ENCODE measurements at regions not wholly inside any gene's neighbourhood (a gene's known extent, or its start where the extent isn't known, plus 50 kb on each side); places are given as distances from the start of the nearest gene placed in this dataset.
"Not testable (repeated sequence)": the region's sequence is repeated elsewhere in the genome, so short reads cannot be mapped to it uniquely, and the experiment has no call there.

DNA sequence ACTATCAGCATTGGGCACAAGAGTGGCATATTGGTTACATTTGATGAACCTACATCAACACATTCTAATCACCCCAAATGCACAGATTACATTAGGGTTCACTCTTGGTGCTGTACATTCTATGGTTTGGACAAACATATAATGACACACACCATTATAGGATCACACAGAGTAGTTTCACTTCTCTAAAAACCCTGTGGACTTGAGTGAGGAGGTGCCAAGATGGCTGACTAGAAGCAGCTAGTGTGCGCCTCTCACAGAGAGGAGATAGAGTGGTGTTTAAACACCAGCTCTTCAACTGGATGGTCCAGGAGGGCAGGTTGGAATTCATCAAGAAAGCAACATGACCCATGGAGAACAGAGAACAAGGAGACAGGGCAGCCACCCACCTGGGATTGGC lies 265.6 kb downstream of the TDRD3 start:
- Histone ChIP-seq H3K79me2 (ENCODE audit: control insufficient read depth, insufficient read depth, low read length) (no peaks in the 10 kb centered on the region), H3K4me1 (ENCODE audit: control insufficient read depth, extremely low read depth, insufficient read depth, low read length) (no peaks in the 10 kb centered on the region), H3K9ac (ENCODE audit: control insufficient read depth, extremely low read depth, insufficient read depth, low read length) (no peak overlapping the region), H3K4me3 (ENCODE audit: control insufficient read depth in 2 of 3, extremely low read depth in 1 of 3, insufficient read depth in 2 of 3, low read depth in 1 of 3, low read length in 3 of 3) (no peak overlapping the region), H4K20me1 (ENCODE audit: control insufficient read depth, extremely low read depth, insufficient read depth, low read length) (no peaks in the 10 kb centered on the region), H3K36me3 (ENCODE audit: control insufficient read depth in 2 of 2, extremely low read depth in 1 of 2, insufficient read depth in 2 of 2, low read length in 2 of 2) (no peaks in the 10 kb centered on the region), H3K27ac (ENCODE audit: control insufficient read depth, insufficient read depth, low read length) (no peak overlapping the region), H3K9me3 (ENCODE audit: control insufficient read depth, low read depth, low read length) (no peaks in the 10 kb centered on the region), H3K9me1 (ENCODE audit: control insufficient read depth, extremely low read depth, insufficient read depth, low read length) (no peaks in the 10 kb centered on the region), H3K4me2 (ENCODE audit: control insufficient read depth, extremely low read depth, insufficient read depth, low read depth, low read length) (no peak overlapping the region), H2AFZ (ENCODE audit: control insufficient read depth, low read length) (no peak overlapping the region), H3K27me3 (ENCODE audit: control insufficient read depth, extremely low read depth, insufficient read depth, low read length) (no peaks in the 10 kb centered on the region)
- DNase-seq (ENCODE audit: low read depth, low spot score) (no peak), FAIRE-seq (no peak)
- dilution Hi-C loops (cut with MboI; ENCODE audit: extremely low pct_ligation_motif_present, low sequenced_read_pairs), result no loop called here
- TF ChIP-seq, protein P1, sequence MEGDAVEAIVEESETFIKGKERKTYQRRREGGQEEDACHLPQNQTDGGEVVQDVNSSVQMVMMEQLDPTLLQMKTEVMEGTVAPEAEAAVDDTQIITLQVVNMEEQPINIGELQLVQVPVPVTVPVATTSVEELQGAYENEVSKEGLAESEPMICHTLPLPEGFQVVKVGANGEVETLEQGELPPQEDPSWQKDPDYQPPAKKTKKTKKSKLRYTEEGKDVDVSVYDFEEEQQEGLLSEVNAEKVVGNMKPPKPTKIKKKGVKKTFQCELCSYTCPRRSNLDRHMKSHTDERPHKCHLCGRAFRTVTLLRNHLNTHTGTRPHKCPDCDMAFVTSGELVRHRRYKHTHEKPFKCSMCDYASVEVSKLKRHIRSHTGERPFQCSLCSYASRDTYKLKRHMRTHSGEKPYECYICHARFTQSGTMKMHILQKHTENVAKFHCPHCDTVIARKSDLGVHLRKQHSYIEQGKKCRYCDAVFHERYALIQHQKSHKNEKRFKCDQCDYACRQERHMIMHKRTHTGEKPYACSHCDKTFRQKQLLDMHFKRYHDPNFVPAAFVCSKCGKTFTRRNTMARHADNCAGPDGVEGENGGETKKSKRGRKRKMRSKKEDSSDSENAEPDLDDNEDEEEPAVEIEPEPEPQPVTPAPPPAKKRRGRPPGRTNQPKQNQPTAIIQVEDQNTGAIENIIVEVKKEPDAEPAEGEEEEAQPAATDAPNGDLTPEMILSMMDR (optimal IDR thresholded peaks at IDR 0.05 in 1 of 3, IDR thresholded peaks at IDR 0.05 in 1 of 3, conservative IDR thresholded peaks at IDR 0.05 in 1 of 3; ENCODE audit: extremely low read depth in 1 of 3, insufficient read depth in 2 of 3, low read length in 3 of 3), result no peak
- no peak for TF ChIP-seq EZH2 (IDR thresholded peaks at IDR 0.05; ENCODE audit: low read length)

DNA sequence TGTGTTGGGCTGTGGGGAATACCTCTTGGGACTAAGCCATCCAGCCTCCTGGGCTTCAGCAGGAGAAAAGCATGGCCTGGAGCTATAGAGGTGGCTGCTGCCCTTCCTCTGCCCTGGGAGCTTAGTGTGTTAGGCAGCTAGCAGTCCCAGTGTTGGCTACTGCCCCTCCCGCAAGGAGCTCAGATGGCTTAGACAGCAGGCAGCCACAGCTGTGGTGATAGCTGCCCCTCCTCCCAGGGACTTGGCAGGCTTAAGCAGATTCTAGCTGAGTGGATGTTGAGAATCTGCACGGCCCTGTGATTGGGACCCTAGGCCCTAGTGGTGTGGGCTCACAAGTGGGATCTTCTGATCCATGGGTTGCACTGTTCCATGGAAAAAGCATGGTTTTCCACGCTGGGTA lies 264.5 kb downstream of the TDRD3 start:
- Histone ChIP-seq H3K4me2 (ENCODE audit: control insufficient read depth, extremely low read depth, insufficient read depth, low read depth, low read length) (no peak overlapping the region), H3K9ac (ENCODE audit: control insufficient read depth, extremely low read depth, insufficient read depth, low read length) (no peak overlapping the region), H4K20me1 (ENCODE audit: control insufficient read depth, extremely low read depth, insufficient read depth, low read length) (no peaks in the 10 kb centered on the region), H3K9me3 (ENCODE audit: control insufficient read depth, low read depth, low read length) (no peaks in the 10 kb centered on the region), H3K4me3 (ENCODE audit: control insufficient read depth in 2 of 3, extremely low read depth in 1 of 3, insufficient read depth in 2 of 3, low read depth in 1 of 3, low read length in 3 of 3) (no peak overlapping the region), H3K4me1 (ENCODE audit: control insufficient read depth, extremely low read depth, insufficient read depth, low read length) (no peaks in the 10 kb centered on the region), H3K27me3 (ENCODE audit: control insufficient read depth, extremely low read depth, insufficient read depth, low read length) (no peaks in the 10 kb centered on the region), H3K79me2 (ENCODE audit: control insufficient read depth, insufficient read depth, low read length) (no peaks in the 10 kb centered on the region), H3K36me3 (ENCODE audit: control insufficient read depth in 2 of 2, extremely low read depth in 1 of 2, insufficient read depth in 2 of 2, low read length in 2 of 2) (no peaks in the 10 kb centered on the region), H2AFZ (ENCODE audit: control insufficient read depth, low read length) (no peak overlapping the region), H3K9me1 (ENCODE audit: control insufficient read depth, extremely low read depth, insufficient read depth, low read length) (no peaks in the 10 kb centered on the region), H3K27ac (ENCODE audit: control insufficient read depth, insufficient read depth, low read length) (no peak overlapping the region)
- no peak for FAIRE-seq
- dilution Hi-C loops (cut with MboI; ENCODE audit: extremely low pct_ligation_motif_present, low sequenced_read_pairs), result no loop called here
- DNase-seq (ENCODE audit: low read depth, low spot score), result no peak
- no peak for TF ChIP-seq EZH2 (IDR thresholded peaks at IDR 0.05; ENCODE audit: low read length)
- TF ChIP-seq, protein P1 (optimal IDR thresholded peaks at IDR 0.05 in 1 of 3, IDR thresholded peaks at IDR 0.05 in 1 of 3, conservative IDR thresholded peaks at IDR 0.05 in 1 of 3; ENCODE audit: extremely low read depth in 1 of 3, insufficient read depth in 2 of 3, low read length in 3 of 3), result no peak

DNA sequence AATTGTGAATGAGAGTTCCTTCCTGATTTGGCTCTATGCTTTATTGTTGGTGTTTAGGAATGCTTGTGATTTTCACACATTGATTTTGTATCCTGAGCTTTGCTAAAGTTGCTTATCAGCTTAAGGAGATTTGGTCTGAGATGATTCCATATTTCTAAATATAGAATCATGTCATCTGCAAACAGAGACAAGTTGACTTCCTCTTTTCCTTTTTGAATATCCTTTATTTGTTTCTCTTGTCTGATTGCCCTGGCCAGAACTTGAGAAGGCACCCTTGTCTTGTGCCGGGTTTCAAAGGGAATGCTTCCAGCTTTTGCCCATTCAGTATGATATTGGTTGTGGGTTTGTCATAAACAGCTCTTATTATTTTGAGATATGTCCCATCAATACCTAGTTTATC lies 260.6 kb downstream of the TDRD3 start:
- H3K27ac ChIP-seq (ENCODE audit: control insufficient read depth, insufficient read depth, low read length); H3K9me3 ChIP-seq (ENCODE audit: control insufficient read depth, low read depth, low read length); H3K4me3 ChIP-seq (ENCODE audit: control insufficient read depth in 2 of 3, extremely low read depth in 1 of 3, insufficient read depth in 2 of 3, low read depth in 1 of 3, low read length in 3 of 3); H3K4me1 ChIP-seq (ENCODE audit: control insufficient read depth, extremely low read depth, insufficient read depth, low read length); FAIRE-seq; H3K9ac ChIP-seq (ENCODE audit: control insufficient read depth, extremely low read depth, insufficient read depth, low read length); H3K4me2 ChIP-seq (ENCODE audit: control insufficient read depth, extremely low read depth, insufficient read depth, low read depth, low read length); H3K27me3 ChIP-seq (ENCODE audit: control insufficient read depth, extremely low read depth, insufficient read depth, low read length); H2AFZ ChIP-seq (ENCODE audit: control insufficient read depth, low read length); H3K9me1 ChIP-seq (ENCODE audit: control insufficient read depth, extremely low read depth, insufficient read depth, low read length); H3K79me2 ChIP-seq (ENCODE audit: control insufficient read depth, insufficient read depth, low read length); dilution Hi-C loops (cut with MboI; ENCODE audit: extremely low pct_ligation_motif_present, low sequenced_read_pairs); DNase-seq (ENCODE audit: low read depth, low spot score); H4K20me1 ChIP-seq (ENCODE audit: control insufficient read depth, extremely low read depth, insufficient read depth, low read length); H3K36me3 ChIP-seq (ENCODE audit: control insufficient read depth in 2 of 2, extremely low read depth in 1 of 2, insufficient read depth in 2 of 2, low read length in 2 of 2): not testable (repeated sequence)
